HG02852 (cell line): ENCODE measurements at regions not wholly inside any gene's neighbourhood (a gene's known extent, or its start where the extent isn't known, plus 50 kb on each side); places are given as distances from the start of the nearest gene placed in this dataset.
"Not testable (repeated sequence)": the region's sequence is repeated elsewhere in the genome, so short reads cannot be mapped to it uniquely, and the experiment has no call there.

Experiments used
- ATAC-seq: cut with Tn5 transposase; IDR thresholded peaks from one replicate; pipeline ENCODE4 v1.9.1; 2021; ENCODE audit warnings: mild to moderate bottlenecking, moderate library complexity; ENCODE audit not compliant: unreplicated experiment

- ATAC-seq = no peak
These were observed 151.1 kb upstream of the SFSWAP start for GRCh38 chr12:131559517-131560516.

GRCh38 chr12:131561051-131561450 is 149.8 kb upstream of the SFSWAP start:
- ATAC-seq = no peak

- no peak for ATAC-seq
These were observed 148.8 kb upstream of the SFSWAP start for GRCh38 chr12:131561891-131562684.

GRCh38 chr12:131564138-131564727 is 146.7 kb upstream of the SFSWAP start:
- ATAC-seq = not testable (repeated sequence)

GRCh38 chr12:131564845-131565244 is 146.0 kb upstream of the SFSWAP start:
- ATAC-seq = no peak

- no peak for ATAC-seq
These were observed 145.4 kb upstream of the SFSWAP start for GRCh38 chr12:131565267-131566015.

- no peak for ATAC-seq
These were observed 142.6 kb upstream of the SFSWAP start for GRCh38 chr12:131568336-131568735.

- no peak for ATAC-seq
These were observed 140.3 kb upstream of the SFSWAP start for GRCh38 chr12:131570596-131570995.

GRCh38 chr12:131571827-131572226 is 139.1 kb upstream of the SFSWAP start:
- no peak for ATAC-seq

GRCh38 chr12:131572626-131573025 is 138.3 kb upstream of the SFSWAP start:
- no peak for ATAC-seq

GRCh38 chr12:131573631-131574394 is 137.1 kb upstream of the SFSWAP start:
- ATAC-seq = no peak

GRCh38 chr12:131574395-131574771 is 136.5 kb upstream of the SFSWAP start:
- no peak for ATAC-seq

GRCh38 chr12:131575371-131575770 is 135.5 kb upstream of the SFSWAP start:
- ATAC-seq = no peak

- ATAC-seq = not testable (repeated sequence)
These were observed 134.2 kb upstream of the SFSWAP start for GRCh38 chr12:131576734-131577133.

- ATAC-seq = no peak
These were observed 133.1 kb upstream of the SFSWAP start for GRCh38 chr12:131577766-131578165.

GRCh38 chr12:131578828-131579470 is 131.9 kb upstream of the SFSWAP start:
- no peak for ATAC-seq

- no peak for ATAC-seq
These were observed 127.7 kb upstream of the SFSWAP start for GRCh38 chr12:131583090-131583712.

- ATAC-seq = no peak
These were observed 124.6 kb upstream of the SFSWAP start for GRCh38 chr12:131586269-131586668.

GRCh38 chr12:131586761-131587160 is 124.1 kb upstream of the SFSWAP start:
- ATAC-seq = no peak
